ENCODE measurements at regions not wholly inside any gene's neighbourhood (a gene's known extent, or its start where the extent isn't known, plus 50 kb on each side); places are given as distances from the start of the nearest gene placed in this dataset.

DNA sequence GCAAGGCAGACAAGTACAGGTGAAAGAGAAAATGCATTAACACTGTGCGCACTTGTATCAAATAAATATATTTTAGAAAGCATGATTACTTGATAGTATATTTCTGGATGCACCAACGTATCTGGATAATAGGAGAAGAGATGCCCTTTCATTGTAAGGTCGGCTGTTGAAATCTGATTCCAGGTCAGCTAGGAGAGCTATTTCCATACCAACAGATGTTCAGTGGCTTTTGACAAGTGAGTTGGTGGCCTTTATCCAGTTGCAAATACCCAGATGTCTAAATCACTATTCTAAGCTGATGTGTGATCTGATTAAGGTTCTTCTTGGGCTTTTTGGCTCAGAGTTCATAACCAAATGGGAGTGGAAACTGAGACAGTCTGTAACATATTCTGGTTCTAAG, 128.2 kb upstream of the TBCA start:
- no peak for TF ChIP-seq FOXM1 (IDR thresholded peaks at IDR 0.05; ENCODE audit: low read depth)
- TF ChIP-seq RCOR1 (IDR thresholded peaks at IDR 0.05; ENCODE audit: low read length): no peak
- TF ChIP-seq POLR2AphosphoS5 (IDR thresholded peaks at IDR 0.05; ENCODE audit: low read depth, low read length): no peak
- no peak for TF ChIP-seq MAX (IDR thresholded peaks at IDR 0.05; ENCODE audit: low read depth)
- TF ChIP-seq RFX5 (IDR thresholded peaks at IDR 0.05; ENCODE audit: low read length): no peak
- TF ChIP-seq, protein P1, sequence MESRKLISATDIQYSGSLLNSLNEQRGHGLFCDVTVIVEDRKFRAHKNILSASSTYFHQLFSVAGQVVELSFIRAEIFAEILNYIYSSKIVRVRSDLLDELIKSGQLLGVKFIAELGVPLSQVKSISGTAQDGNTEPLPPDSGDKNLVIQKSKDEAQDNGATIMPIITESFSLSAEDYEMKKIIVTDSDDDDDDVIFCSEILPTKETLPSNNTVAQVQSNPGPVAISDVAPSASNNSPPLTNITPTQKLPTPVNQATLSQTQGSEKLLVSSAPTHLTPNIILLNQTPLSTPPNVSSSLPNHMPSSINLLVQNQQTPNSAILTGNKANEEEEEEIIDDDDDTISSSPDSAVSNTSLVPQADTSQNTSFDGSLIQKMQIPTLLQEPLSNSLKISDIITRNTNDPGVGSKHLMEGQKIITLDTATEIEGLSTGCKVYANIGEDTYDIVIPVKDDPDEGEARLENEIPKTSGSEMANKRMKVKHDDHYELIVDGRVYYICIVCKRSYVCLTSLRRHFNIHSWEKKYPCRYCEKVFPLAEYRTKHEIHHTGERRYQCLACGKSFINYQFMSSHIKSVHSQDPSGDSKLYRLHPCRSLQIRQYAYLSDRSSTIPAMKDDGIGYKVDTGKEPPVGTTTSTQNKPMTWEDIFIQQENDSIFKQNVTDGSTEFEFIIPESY (IDR thresholded peaks at IDR 0.05; ENCODE audit: borderline replicate concordance, low read depth): no peak
- no peak for TF ChIP-seq IRF3 (IDR thresholded peaks at IDR 0.05; ENCODE audit: low read depth, low read length)
- TF ChIP-seq TEAD4 (IDR thresholded peaks at IDR 0.05; ENCODE audit: borderline replicate concordance, insufficient read depth): no peak
- TF ChIP-seq ELF1 (IDR thresholded peaks at IDR 0.05): no peak
- TF ChIP-seq NFIC (IDR thresholded peaks at IDR 0.05; ENCODE audit: borderline replicate concordance): no peak
- no peak for TF ChIP-seq MEF2A (IDR thresholded peaks at IDR 0.05; ENCODE audit: borderline replicate concordance, low read depth)
- no peak for TF ChIP-seq TAF1 (IDR thresholded peaks at IDR 0.05; ENCODE audit: borderline replicate concordance, low read depth, low read length)

GRCh38 chr5:77900691-77901090, 124.6 kb upstream of the TBCA start:
- Histone ChIP-seq H3K9ac (no peak overlapping the region), H3K9me2 (no peaks in the 10 kb centered on the region), H4K20me1 (ENCODE audit: insufficient read depth) (no peaks in the 10 kb centered on the region), H2AFZ (ENCODE audit: low read depth) (no peak overlapping the region), H3K27ac (ENCODE audit: low read depth in 2 of 2, low read length in 1 of 2) (no peak overlapping the region), H3K27me3 (ENCODE audit: insufficient read depth) (no peaks in the 10 kb centered on the region), H3K4me3 (ENCODE audit: low read depth in 2 of 2, low read length in 1 of 2) (no peak overlapping the region), H3K4me1 (ENCODE audit: control insufficient read depth in 1 of 2, insufficient read depth in 2 of 2, low read depth in 1 of 2, low read length in 1 of 2) (no peaks in the 10 kb centered on the region), H3K36me3 (replicated peaks in 1 of 2; ENCODE audit: control insufficient read depth in 1 of 2, insufficient read depth in 2 of 2, low read length in 1 of 2) (no peaks in the 10 kb centered on the region), H3F3A (replicated peaks; ENCODE audit: insufficient read depth) (no peaks in the 10 kb centered on the region), H3K9me3 (no peaks in the 10 kb centered on the region), H3K4me2 (no peak overlapping the region), H3K79me2 (ENCODE audit: insufficient read depth) (no peaks in the 10 kb centered on the region)
- ChIA-PET POLR2A (no interaction called here), CTCF (no interaction called here)
- WGBS (ENCODE audit: low lambda C conversion rate): 68% methylated on average over 3 of the region's 3 CpGs
- no peak for DNase-seq
- TF ChIP-seq, protein P1 (IDR thresholded peaks at IDR 0.05; ENCODE audit: borderline replicate concordance, low read depth): no peak

More for the DNA sequence above, 128.2 kb upstream of the TBCA start:
- 75% methylated on average over 3 of the region's 3 CpGs for WGBS (ENCODE audit: low lambda C conversion rate)
- Histone ChIP-seq H3K79me2 (ENCODE audit: insufficient read depth) (no peaks in the 10 kb centered on the region), H2AFZ (ENCODE audit: low read depth) (no peak overlapping the region), H3K9me2 (no peaks in the 10 kb centered on the region), H3K9me3 (no peaks in the 10 kb centered on the region), H3K4me3 (ENCODE audit: low read depth in 2 of 2, low read length in 1 of 2) (no peak overlapping the region), H3K9ac (no peak overlapping the region), H3K4me2 (no peak overlapping the region), H3K27me3 (ENCODE audit: insufficient read depth) (no peaks in the 10 kb centered on the region), H3K36me3 (replicated peaks in 1 of 2; ENCODE audit: control insufficient read depth in 1 of 2, insufficient read depth in 2 of 2, low read length in 1 of 2) (no peaks in the 10 kb centered on the region), H3K4me1 (ENCODE audit: control insufficient read depth in 1 of 2, insufficient read depth in 2 of 2, low read depth in 1 of 2, low read length in 1 of 2) (peaks cover 0 to 2% of the 10 kb centered on the region in 2 experiments; a peak in 1 of 4 replicates), H4K20me1 (ENCODE audit: insufficient read depth) (no peaks in the 10 kb centered on the region), H3F3A (replicated peaks; ENCODE audit: insufficient read depth) (no peaks in the 10 kb centered on the region), H3K27ac (ENCODE audit: low read depth in 2 of 2, low read length in 1 of 2) (no peak overlapping the region)
- POLR2A ChIA-PET: no interaction called here
- CTCF ChIA-PET: interaction anchor here (0.8 kb wide), 1 partner anchor 9 kb away, joined by 3 read pairs; no protein-coding TSS in a partner anchor
- no peak for DNase-seq
